Gastrocnemius medialis (tissue), 4 donors: ENCODE measurements at regions not wholly inside any gene's neighbourhood (a gene's known extent, or its start where the extent isn't known, plus 50 kb on each side); places are given as distances from the start of the nearest gene placed in this dataset.
A peak's percentile ranks its signal among the peaks of the same experiment; 100 is the strongest.

Experiments
- POLR2A ChIP-seq, 2 donors: fragments of 450-650 bp; IDR thresholded peaks; one replicate each; pipeline ENCODE4 v1.6.1; 2017; ENCODE audit warnings: antibody characterized with exemption in 2 of 2, mild to moderate bottlenecking in 2 of 2, moderate library complexity in 2 of 2
- TF ChIP-seq, protein P1 (sequence below), 5 experiments: fragments of 450-650 bp in 3 of 5; fragments of 200-600 bp in 2 of 5; sonication (generic) in 2 of 5; IDR thresholded peaks in 4 of 5; conservative IDR thresholded peaks in 1 of 5; 1 replicate in 4 of 5; 2 replicates in 1 of 5; pipeline ENCODE4 v1.5.1; 2016 to 2019; ENCODE audit warnings: antibody characterized with exemption in 5 of 5, mild to moderate bottlenecking in 3 of 5, moderate library complexity in 3 of 5

DNA sequence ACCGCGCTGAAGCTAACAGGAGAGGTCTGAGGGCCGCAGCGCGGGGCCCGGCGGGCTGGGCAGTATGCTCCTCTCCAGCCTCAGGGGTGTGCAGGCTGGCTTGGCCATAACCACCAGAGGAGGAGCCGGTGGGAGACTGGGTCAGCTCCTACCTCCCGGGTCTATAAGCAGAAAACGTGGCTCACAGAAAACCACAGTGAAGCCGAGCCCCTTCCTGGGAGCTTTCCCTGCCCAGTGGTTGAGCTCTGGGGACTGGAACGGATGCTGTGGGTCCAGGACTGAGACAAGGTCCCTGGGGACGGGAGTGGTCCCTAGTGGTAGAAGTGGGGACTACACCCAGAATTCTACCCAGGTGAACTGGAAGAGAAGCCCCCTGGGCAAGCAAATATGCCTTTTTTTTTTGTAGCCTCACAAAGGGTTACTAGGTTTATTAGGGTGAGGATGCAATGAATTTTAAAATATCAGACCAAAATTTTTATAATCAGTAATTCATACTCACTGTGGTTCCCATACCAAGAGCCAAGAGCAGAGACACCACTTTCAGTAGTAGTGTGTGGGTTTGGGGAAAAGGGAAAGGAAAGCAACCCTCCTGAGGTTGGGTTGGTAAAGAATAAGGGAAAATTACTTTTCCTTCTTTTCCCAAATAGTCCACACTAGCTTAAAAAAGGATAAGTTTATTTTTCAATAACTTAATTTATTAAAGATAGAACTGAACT, 67.9 kb upstream of the PRKCQ start:
- no peak for TF ChIP-seq POLR2A (IDR thresholded peaks at IDR 0.05)
- TF ChIP-seq, protein P1, sequence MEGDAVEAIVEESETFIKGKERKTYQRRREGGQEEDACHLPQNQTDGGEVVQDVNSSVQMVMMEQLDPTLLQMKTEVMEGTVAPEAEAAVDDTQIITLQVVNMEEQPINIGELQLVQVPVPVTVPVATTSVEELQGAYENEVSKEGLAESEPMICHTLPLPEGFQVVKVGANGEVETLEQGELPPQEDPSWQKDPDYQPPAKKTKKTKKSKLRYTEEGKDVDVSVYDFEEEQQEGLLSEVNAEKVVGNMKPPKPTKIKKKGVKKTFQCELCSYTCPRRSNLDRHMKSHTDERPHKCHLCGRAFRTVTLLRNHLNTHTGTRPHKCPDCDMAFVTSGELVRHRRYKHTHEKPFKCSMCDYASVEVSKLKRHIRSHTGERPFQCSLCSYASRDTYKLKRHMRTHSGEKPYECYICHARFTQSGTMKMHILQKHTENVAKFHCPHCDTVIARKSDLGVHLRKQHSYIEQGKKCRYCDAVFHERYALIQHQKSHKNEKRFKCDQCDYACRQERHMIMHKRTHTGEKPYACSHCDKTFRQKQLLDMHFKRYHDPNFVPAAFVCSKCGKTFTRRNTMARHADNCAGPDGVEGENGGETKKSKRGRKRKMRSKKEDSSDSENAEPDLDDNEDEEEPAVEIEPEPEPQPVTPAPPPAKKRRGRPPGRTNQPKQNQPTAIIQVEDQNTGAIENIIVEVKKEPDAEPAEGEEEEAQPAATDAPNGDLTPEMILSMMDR (IDR thresholded peaks at IDR 0.05 in 4 of 5, conservative IDR thresholded peaks at IDR 0.05 in 1 of 5): peak; percentile 48 to 75 (median 64)
